Esophagus muscularis mucosa (tissue), 4 donors: ENCODE measurements at regions not wholly inside any gene's neighbourhood (a gene's known extent, or its start where the extent isn't known, plus 50 kb on each side); places are given as distances from the start of the nearest gene placed in this dataset.

Source experiments
- EP300 ChIP-seq: sonication (generic); formaldehyde crosslinking; IDR thresholded peaks from one replicate; pipeline ENCODE4 v1.6.1; 2017; ENCODE audit warnings: antibody characterized with exemption
- POLR2A ChIP-seq: fragments of 450-650 bp; IDR thresholded peaks from one replicate; pipeline ENCODE4 v1.6.1; 2017; ENCODE audit warnings: antibody characterized with exemption, moderate library complexity, mild to moderate bottlenecking, low read depth
- POLR2AphosphoS5 ChIP-seq, 2 donors: sonication (generic); formaldehyde crosslinking; IDR thresholded peaks; one replicate each; pipeline ENCODE4 v1.6.1; 2017; ENCODE audit warnings: antibody characterized with exemption in 2 of 2
- TF ChIP-seq, protein P1 (sequence below), 3 experiments: fragments of 200-600 bp in 2 of 3; fragments of 450-650 bp in 1 of 3; sonication (generic) in 2 of 3; IDR thresholded peaks; one replicate each; pipeline ENCODE4 v1.5.1; 2017 to 2019; ENCODE audit warnings: antibody characterized with exemption in 3 of 3, mild to moderate bottlenecking in 2 of 3, moderate library complexity in 1 of 3

DNA sequence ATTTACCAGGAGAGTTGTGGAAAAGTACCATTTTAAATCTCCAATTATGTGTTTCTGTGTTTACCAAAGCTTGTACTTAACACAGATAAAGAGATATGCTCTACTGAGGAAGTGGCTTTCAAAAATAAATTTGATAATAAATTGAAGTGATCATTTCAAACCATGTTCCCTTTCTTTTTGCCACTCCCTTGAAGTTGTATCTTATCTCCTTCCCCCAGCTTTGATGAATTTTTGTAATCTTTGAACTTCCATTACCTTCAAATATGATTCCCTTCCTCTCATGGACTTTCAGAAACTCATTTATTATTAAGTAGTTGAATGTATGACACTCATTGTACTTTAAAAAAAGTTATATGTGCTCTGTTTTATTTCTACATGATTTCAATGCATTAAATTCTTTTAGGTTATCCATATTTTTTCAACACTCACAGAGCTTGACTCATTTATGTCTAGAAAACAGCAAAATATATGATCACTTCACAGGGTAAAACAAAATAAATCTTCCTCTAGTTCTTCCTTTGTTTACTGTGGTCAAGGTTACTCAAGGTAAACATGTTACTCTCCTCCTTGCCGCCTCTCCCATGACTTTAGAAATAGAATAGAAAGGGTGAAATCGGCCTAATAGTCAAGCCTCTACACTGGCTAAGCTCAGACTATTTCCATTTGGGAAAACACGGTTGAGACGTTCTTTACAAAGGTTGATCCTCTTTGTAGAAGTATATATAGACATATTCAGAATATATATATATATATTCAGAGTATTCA, 251.2 kb upstream of the SPRY2 start:
- TF ChIP-seq, protein P1, sequence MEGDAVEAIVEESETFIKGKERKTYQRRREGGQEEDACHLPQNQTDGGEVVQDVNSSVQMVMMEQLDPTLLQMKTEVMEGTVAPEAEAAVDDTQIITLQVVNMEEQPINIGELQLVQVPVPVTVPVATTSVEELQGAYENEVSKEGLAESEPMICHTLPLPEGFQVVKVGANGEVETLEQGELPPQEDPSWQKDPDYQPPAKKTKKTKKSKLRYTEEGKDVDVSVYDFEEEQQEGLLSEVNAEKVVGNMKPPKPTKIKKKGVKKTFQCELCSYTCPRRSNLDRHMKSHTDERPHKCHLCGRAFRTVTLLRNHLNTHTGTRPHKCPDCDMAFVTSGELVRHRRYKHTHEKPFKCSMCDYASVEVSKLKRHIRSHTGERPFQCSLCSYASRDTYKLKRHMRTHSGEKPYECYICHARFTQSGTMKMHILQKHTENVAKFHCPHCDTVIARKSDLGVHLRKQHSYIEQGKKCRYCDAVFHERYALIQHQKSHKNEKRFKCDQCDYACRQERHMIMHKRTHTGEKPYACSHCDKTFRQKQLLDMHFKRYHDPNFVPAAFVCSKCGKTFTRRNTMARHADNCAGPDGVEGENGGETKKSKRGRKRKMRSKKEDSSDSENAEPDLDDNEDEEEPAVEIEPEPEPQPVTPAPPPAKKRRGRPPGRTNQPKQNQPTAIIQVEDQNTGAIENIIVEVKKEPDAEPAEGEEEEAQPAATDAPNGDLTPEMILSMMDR (IDR thresholded peaks at IDR 0.05), result no peak
- TF ChIP-seq POLR2A, result no peak
- TF ChIP-seq POLR2AphosphoS5 (IDR thresholded peaks at IDR 0.05), result no peak
- no peak for TF ChIP-seq EP300
